GM18909 (cell line): ENCODE measurements at regions not wholly inside any gene's neighbourhood (a gene's known extent, or its start where the extent isn't known, plus 50 kb on each side); places are given as distances from the start of the nearest gene placed in this dataset.

Experiments used
- ATAC-seq: cut with Tn5 transposase; IDR thresholded peaks from one replicate; pipeline ENCODE4 v1.9.1; 2021; ENCODE audit warnings: mild to moderate bottlenecking; ENCODE audit not compliant: unreplicated experiment, poor library complexity

GRCh38 chrX:126030021-126030420 lies 136.1 kb downstream of the DCAF12L2 start:
- no peak for ATAC-seq

GRCh38 chrX:126063984-126064383 lies 102.1 kb downstream of the DCAF12L2 start:
- no peak for ATAC-seq

DNA sequence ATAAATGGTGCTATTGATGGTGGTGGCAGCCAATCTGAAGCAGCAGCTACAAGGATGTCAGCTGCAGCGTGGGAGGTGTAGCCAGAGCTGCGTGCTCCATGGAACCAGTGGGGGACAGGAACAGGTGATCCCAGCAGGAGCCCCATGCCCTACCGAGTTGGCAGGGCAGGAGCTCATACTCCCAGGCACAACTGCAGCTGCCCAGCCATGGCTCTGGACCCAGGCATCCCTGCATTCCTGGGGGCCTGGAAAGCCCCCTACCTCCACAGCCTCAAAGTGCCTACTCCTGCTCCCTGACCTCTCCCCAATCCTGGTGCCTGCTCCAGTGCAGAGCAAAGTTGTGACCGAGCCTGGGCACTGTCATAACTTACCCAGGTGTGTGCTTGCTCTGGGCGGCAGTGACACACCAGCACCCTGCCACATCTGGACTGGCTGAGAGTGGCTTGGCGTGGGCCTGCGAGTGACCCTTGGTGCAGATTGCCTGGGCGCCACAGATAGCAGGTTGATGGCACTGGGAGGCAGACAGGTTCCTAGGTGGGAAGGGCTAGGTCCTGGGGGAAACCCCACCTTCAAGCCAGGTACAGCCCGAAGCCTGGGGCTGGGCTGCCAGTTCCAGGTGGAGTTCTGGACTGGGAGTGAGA lies 101.1 kb downstream of the DCAF12L2 start:
- no peak for ATAC-seq

DNA sequence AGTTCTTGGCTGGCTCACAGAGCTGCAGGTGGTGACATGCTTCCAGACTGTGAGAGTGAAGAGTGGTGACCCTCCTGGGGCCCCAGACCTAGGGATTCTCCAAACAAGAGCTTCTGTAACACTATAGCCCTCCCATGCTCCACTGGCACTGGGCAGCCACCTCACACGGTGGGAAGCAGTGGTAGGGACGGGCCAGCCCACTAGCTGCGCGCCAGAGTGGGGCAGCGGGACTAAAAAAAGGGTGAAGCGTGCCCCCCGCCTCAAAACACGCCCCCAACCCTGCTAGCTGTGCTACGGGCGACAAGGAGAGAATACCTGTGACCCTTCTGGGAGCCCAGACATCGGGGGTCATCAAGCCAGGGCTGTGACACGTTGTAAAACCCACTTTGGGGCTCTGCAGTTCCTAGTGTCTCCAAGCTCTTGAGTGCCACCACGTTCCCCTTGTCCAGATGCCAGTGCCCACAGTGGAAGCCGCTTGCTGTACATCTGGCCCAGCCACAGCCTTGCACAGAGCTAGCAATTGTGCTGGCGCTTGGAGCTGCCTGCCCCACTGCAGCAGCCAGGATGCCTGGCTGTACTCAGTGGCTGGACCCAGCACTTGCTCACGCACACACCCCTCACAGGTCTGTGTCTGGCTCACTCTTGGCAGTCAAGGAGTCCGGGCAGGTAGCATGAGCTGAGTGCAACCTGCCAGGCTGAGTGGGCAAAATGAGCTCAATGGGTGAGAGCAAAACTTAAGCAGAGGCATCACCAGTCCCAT lies 100.0 kb downstream of the DCAF12L2 start:
- ATAC-seq: no peak
